HepG2 (cell line): ENCODE measurements at regions not wholly inside any gene's neighbourhood (a gene's known extent, or its start where the extent isn't known, plus 50 kb on each side); places are given as distances from the start of the nearest gene placed in this dataset.

Source experiments
- ATAC-seq: fragments of 200-7000 bp; cut with Tn5 transposase; 3 replicates; pipeline ENCODE4 v1.9.1; 2020; ENCODE audit warnings: mild to moderate bottlenecking, moderate library complexity
- BruUV-seq: library from RNA; stranded (reverse); fragments of 400-500 nt; replicated peaks from 2 replicates; lab custom pipeline; 2021; lab: Mats Ljungman, UMichigan
- CTCF ChIA-PET: fragments of 300-600 bp; formaldehyde crosslinking; extraction: SDS; loops from one replicate; lab custom pipeline; 2021; ENCODE audit warnings: low total read pairs, inconsistent platforms, low intra/inter-chr PET ratio; lab: Yijun Ruan, JAX
- POLR2A ChIA-PET: fragments of 350-600 bp; sonication (Branson Sonifier 250); formaldehyde crosslinking; loops from one replicate; lab custom pipeline; 2020; ENCODE audit warnings: antibody characterized with exemption, inconsistent platforms; lab: Yijun Ruan, JAX
- DNase-seq: peaks from one replicate; pipeline ENCODE4 v3.0.0-alpha.2; 2015; ENCODE audit warnings: low spot score
- FAIRE-seq: peaks from 3 replicates; lab custom pipeline; 2011; peaks lifted over from hg19 to GRCh38; lab: Jason Lieb, UNC
- H2AFZ ChIP-seq: one replicate; pipeline ENCODE4 v1.6.1; 2011; ENCODE audit warnings: low read length, inconsistent platforms
- H3K27ac ChIP-seq: fragments of 300-600 bp; 3 replicates; pipeline ENCODE4 v1.8.0; 2011; ENCODE audit warnings: mixed run types, mild to moderate bottlenecking, mixed read lengths, low read length, inconsistent platforms; ENCODE audit not compliant: insufficient read depth; ENCODE audit errors: extremely low read length
- H3K27me3 ChIP-seq, 2 experiments: fragments of 200-600 bp in 1 of 2; 2 replicates in 1 of 2; 3 replicates in 1 of 2; pipeline versions ENCODE4 v1.6.0 to v1.8.0; 2011; ENCODE audit warnings: low read length in 2 of 2, mild to moderate bottlenecking in 2 of 2, moderate library complexity in 2 of 2, inconsistent platforms in 1 of 2; ENCODE audit not compliant: insufficient read depth in 2 of 2, control insufficient read depth in 1 of 2
- H3K36me3 ChIP-seq, 2 experiments: fragments of 200-600 bp in 1 of 2; replicated peaks in 1 of 2; 2 replicates in 1 of 2; 3 replicates in 1 of 2; pipeline versions ENCODE4 v1.5.1 to v1.8.0; 2011; ENCODE audit warnings: low read length in 2 of 2, inconsistent platforms in 1 of 2; ENCODE audit not compliant: insufficient read depth in 2 of 2, control insufficient read depth in 1 of 2
- H3K4me1 ChIP-seq: 2 replicates; pipeline ENCODE4 v1.5.1; 2012; ENCODE audit warnings: low read length, inconsistent platforms; ENCODE audit not compliant: insufficient read depth
- H3K4me2 ChIP-seq: 2 replicates; pipeline ENCODE4 v1.6.0; 2011; ENCODE audit warnings: low read depth, low read length, inconsistent platforms
- H3K4me3 ChIP-seq, 3 experiments: fragments of 200-600 bp in 1 of 3; sonication (generic), shearing (Covaris generic) in 1 of 3; replicated peaks in 1 of 3; 2 replicates each; pipeline ENCODE4 v1.5.1; 2011 to 2016; ENCODE audit warnings: low read length in 3 of 3, inconsistent platforms in 2 of 3, low read depth in 2 of 3, mild to moderate bottlenecking in 2 of 3, control low read depth in 1 of 3, mixed read lengths in 1 of 3; ENCODE audit not compliant: insufficient read depth in 1 of 3
- H3K79me2 ChIP-seq: one replicate; pipeline ENCODE4 v1.6.1; 2011; ENCODE audit warnings: low read length, inconsistent platforms; ENCODE audit not compliant: insufficient read depth
- H3K9ac ChIP-seq: 2 replicates; pipeline ENCODE4 v1.6.0; 2011; ENCODE audit warnings: mild to moderate bottlenecking, low read depth, low read length, inconsistent platforms; ENCODE audit not compliant: insufficient read depth
- H3K9me3 ChIP-seq: 2 replicates; pipeline ENCODE4 v1.5.1; 2012; ENCODE audit warnings: mild to moderate bottlenecking, low read length
- H4K20me1 ChIP-seq: 2 replicates; pipeline ENCODE4 v1.6.0; 2011; ENCODE audit warnings: inconsistent platforms, mild to moderate bottlenecking, low read length, moderate library complexity; ENCODE audit not compliant: insufficient read depth
- CREB1 ChIP-seq, 2 experiments: fragments of 450-650 bp in 1 of 2; IDR thresholded peaks; 2 replicates each; pipeline ENCODE4 v1.6.1; 2016 to 2017; ENCODE audit warnings: control low read depth in 1 of 2, mild to moderate bottlenecking in 1 of 2, missing compliant biosample characterization in 1 of 2, missing genetic modification characterization in 1 of 2
- CTCF ChIP-seq: sonication (generic); formaldehyde crosslinking; IDR thresholded peaks from 2 replicates; pipeline ENCODE4 v1.5.0; 2020; ENCODE audit warnings: mild to moderate bottlenecking, missing genetic modification reagents, moderate library complexity
- ELF1 ChIP-seq: sonication (generic); formaldehyde crosslinking; IDR thresholded peaks from 2 replicates; pipeline ENCODE4 v1.4.0; 2020; ENCODE audit warnings: missing genetic modification reagents
- ELF3 ChIP-seq: IDR thresholded peaks from 2 replicates; pipeline ENCODE4 v1.6.1; 2016; ENCODE audit warnings: missing genetic modification reagents, missing compliant biosample characterization
- GATAD2A ChIP-seq: IDR thresholded peaks from 2 replicates; pipeline ENCODE4 v1.6.1; 2016
- HES4 ChIP-seq: sonication (generic); formaldehyde crosslinking; IDR thresholded peaks from 2 replicates; pipeline ENCODE4 v1.9.0; 2021; ENCODE audit warnings: mild to moderate bottlenecking, missing genetic modification reagents, borderline replicate concordance
- MLX ChIP-seq: IDR thresholded peaks from 2 replicates; pipeline ENCODE4 v1.6.1; 2016
- POGZ ChIP-seq: sonication (generic); formaldehyde crosslinking; IDR thresholded peaks from 2 replicates; pipeline ENCODE4 v1.4.0; 2020; ENCODE audit warnings: mild to moderate bottlenecking, missing genetic modification reagents
- PPARG ChIP-seq: conservative IDR thresholded peaks from 2 replicates; pipeline ENCODE4 v1.6.1; 2016; ENCODE audit warnings: missing biosample characterization, missing genetic modification reagents
- SKI ChIP-seq: fragments of 450-650 bp; IDR thresholded peaks from one replicate; pipeline ENCODE4 v1.6.1; 2018; ENCODE audit warnings: mild to moderate bottlenecking; ENCODE audit not compliant: partially characterized antibody
- SMC3 ChIP-seq: IDR thresholded peaks from 2 replicates; pipeline ENCODE4 v1.6.1; 2011; ENCODE audit warnings: low read length, improper control_type of control experiment
- STAG1 ChIP-seq: sonication (generic); formaldehyde crosslinking; IDR thresholded peaks from 2 replicates; pipeline ENCODE4 v1.4.0; 2020; ENCODE audit warnings: missing genetic modification reagents
- TRIM24 ChIP-seq: sonication (generic); formaldehyde crosslinking; IDR thresholded peaks from 2 replicates; pipeline ENCODE4 v1.8.0; 2022; ENCODE audit warnings: mild to moderate bottlenecking, missing genetic modification reagents
- ZNF207 ChIP-seq: fragments of 450-650 bp; IDR thresholded peaks from 2 replicates; pipeline ENCODE4 v1.6.1; 2016; ENCODE audit warnings: antibody characterized with exemption, borderline replicate concordance
- ZNF687 ChIP-seq: sonication (generic); formaldehyde crosslinking; IDR thresholded peaks from 2 replicates; pipeline ENCODE4 v1.5.1; 2020; ENCODE audit warnings: mild to moderate bottlenecking, missing genetic modification reagents, moderate library complexity
- WGBS: methylation state at CpG from one replicate; pipeline ENCODE4 v1.1.6; 2017; ENCODE audit warnings: low lambda C conversion rate; 5-methylcytosine and 5-hydroxymethylcytosine counted together
- in situ Hi-C: cut with HindIII; loops from 2 replicates; pipeline ENCODE4 v1.10.0; 2017; ENCODE audit warnings: low pct_unique_long_range_greater_than_20kb; ENCODE audit not compliant: extremely low pct_ligation_motif_present
- intact Hi-C: fragments of 100-400 bp; cut with micrococcal nuclease; formaldehyde crosslinking; loops from one replicate; pipeline ENCODE4 v1.10.0; 2022; ENCODE audit not compliant: unreplicated experiment

DNA sequence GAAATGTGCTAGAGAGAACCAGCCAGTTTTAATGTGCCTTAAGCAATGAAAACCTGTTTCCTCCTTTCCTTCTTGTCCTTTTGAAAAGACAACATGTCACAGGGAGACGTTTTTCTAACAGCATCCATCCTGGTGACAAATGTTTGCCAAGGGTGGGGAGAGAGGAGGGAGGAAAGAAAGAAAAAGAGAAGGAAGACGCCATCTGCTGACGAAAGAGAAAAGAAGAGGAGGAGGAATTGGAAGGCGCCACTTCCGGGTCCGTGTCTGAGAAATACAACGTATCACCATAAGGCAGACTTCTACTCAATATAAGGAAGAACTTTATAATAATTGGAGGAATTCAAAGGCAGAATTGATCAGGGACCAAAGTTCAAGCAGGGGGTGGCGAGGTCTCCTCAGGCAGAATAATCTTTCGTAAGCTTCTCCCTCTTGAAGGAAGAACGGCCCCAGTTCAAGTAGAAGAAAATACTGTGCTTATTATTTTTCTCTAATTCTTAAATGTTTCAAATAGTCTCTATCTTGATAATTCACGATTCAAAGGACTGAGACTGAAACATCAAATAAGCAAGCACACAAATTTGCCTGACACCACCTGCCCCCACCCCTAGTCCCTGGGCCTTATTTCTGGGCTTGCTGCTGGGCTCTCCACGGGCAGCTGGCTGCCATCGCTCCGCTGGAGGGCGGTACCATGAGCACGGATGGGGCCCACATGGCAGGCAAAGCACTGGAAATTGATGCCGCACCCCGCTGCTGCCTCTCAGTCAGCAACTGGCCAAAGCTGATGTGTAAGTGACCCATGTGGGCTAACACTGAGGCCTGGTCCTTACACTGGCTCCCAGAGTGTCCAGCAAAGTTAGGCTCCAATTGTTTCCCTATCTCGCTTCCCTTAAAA is 273.7 kb upstream of the KLF14 start:
- no peak overlapping the region for H3K9ac ChIP-seq
- H3K79me2 ChIP-seq = peaks cover 27% of the 10 kb centered on the region
- FAIRE-seq (peak; percentile 34), DNase-seq (peak; percentile 70), ATAC-seq (peak; percentile 72)
- WGBS = 59% methylated on average over 12 of the region's 19 CpGs
- peaks cover 21% of the 10 kb centered on the region for H4K20me1 ChIP-seq
- no TSS peak for BruUV-seq
- H2AFZ ChIP-seq = no peak overlapping the region
- ChIA-PET POLR2A (no interaction called here), CTCF (interaction anchor here (1.3 to 2.3 kb wide), 2 partner anchors 25 to 111 kb away, joined by 6 to 12 read pairs; no protein-coding TSS in a partner anchor)
- H3K9me3 ChIP-seq = peaks cover 8% of the 10 kb centered on the region
- intact Hi-C loops (loop anchor here (1.0 kb wide), 2 partner anchors 25 to 110 kb away; no protein-coding TSS in a partner anchor), in situ Hi-C loops (no loop called here)
- peaks cover under 1 to 1% of the 10 kb centered on the region in 2 experiments; a peak in 2 of 5 replicates for H3K36me3 ChIP-seq
- H3K27me3 ChIP-seq = no peaks in the 10 kb centered on the region
- no peak overlapping the region for H3K4me3 ChIP-seq
- peaks cover 20% of the 10 kb centered on the region; the same call in 1 of the 2 replicates for H3K4me1 ChIP-seq
- H3K27ac ChIP-seq = no peak overlapping the region
- H3K4me2 ChIP-seq = no peak overlapping the region
- TF ChIP-seq HES4 (no peak), TRIM24 (CRISPR knock-in tag) (no peak), PPARG (0 out of 2 replicates have a peak, but pooled peaks have one; percentile 10), ELF3 (CRISPR knock-in tag) (peak; percentile 84), SKI (no peak), POGZ (CRISPR knock-in tag) (0 out of 2 replicates have a peak, but pooled peaks have one; percentile 24), ZNF687 (CRISPR knock-in tag) (0 out of 2 replicates have a peak, but pooled peaks have one; percentile 22), SMC3 (peak; percentile 47; the same call in 1 of the 2 replicates), GATAD2A (CRISPR knock-in tag) (no peak), ZNF207 (no peak), STAG1 (CRISPR knock-in tag) (peak; percentile 59), CREB1 (IDR thresholded peaks at IDR 0.05) (no peak), CREB1 (CRISPR knock-in tag; IDR thresholded peaks at IDR 0.05) (0 out of 2 replicates have a peak, but pooled peaks have one; percentile 19), CTCF (CRISPR knock-in tag) (peak; percentile 69), MLX (CRISPR knock-in tag) (no peak), ELF1 (CRISPR knock-in tag) (peak; percentile 81)
